CD14-positive monocyte (primary cell): ENCODE measurements at regions not wholly inside any gene's neighbourhood (a gene's known extent, or its start where the extent isn't known, plus 50 kb on each side); places are given as distances from the start of the nearest gene placed in this dataset.

ENCODE experiments used
- DNase-seq, 3 donors: peaks; one replicate each; pipeline ENCODE4 v3.0.0-alpha.2; 2011 to 2022
- H2AFZ ChIP-seq: 2 replicates; pipeline ENCODE4 v1.6.0; 2012; ENCODE audit warnings: mild to moderate bottlenecking, low read depth, low read length, inconsistent platforms; ENCODE audit not compliant: insufficient read depth, poor library complexity, severe bottlenecking
- H3K27ac ChIP-seq, 2 donors: 1 replicate in 1 of 2; 2 replicates in 1 of 2; pipeline ENCODE4 v1.5.1; 2012 to 2013; ENCODE audit warnings: low read length in 2 of 2, control low read depth in 1 of 2, inconsistent platforms in 1 of 2, low read depth in 1 of 2, mild to moderate bottlenecking in 1 of 2
- H3K27me3 ChIP-seq, 2 donors: one replicate each; pipeline versions ENCODE4 v1.6.0 to v1.6.1; 2011 to 2013; ENCODE audit warnings: low read length in 2 of 2; ENCODE audit not compliant: control insufficient read depth in 2 of 2, insufficient read depth in 2 of 2
- H3K36me3 ChIP-seq, 2 donors: replicated peaks in 1 of 2; 1 replicate in 1 of 2; 2 replicates in 1 of 2; pipeline versions ENCODE4 v1.5.1 to v1.6.1; 2012 to 2013; ENCODE audit warnings: low read length in 2 of 2, control low read depth in 1 of 2, inconsistent platforms in 1 of 2, mild to moderate bottlenecking in 1 of 2; ENCODE audit not compliant: insufficient read depth in 2 of 2, control insufficient read depth in 1 of 2
- H3K4me1 ChIP-seq, 2 donors: 1 replicate in 1 of 2; 2 replicates in 1 of 2; pipeline versions ENCODE4 v1.5.1 to v1.6.1; 2012 to 2013; ENCODE audit warnings: low read length in 2 of 2, control low read depth in 1 of 2, inconsistent platforms in 1 of 2, mild to moderate bottlenecking in 1 of 2, moderate library complexity in 1 of 2; ENCODE audit not compliant: insufficient read depth in 2 of 2, control insufficient read depth in 1 of 2
- H3K4me2 ChIP-seq: replicated peaks from 2 replicates; pipeline ENCODE3; 2012; ENCODE audit warnings: low read length, moderate library complexity, mild to moderate bottlenecking; ENCODE audit not compliant: poor library complexity, severe bottlenecking; ENCODE audit errors: extremely low read depth
- H3K4me3 ChIP-seq, 3 experiments: fragments of 200-600 bp in 1 of 3; sonication (generic) in 1 of 3; replicated peaks in 1 of 3; 1 replicate in 2 of 3; 2 replicates in 1 of 3; pipeline ENCODE4 v1.5.1; 2011 to 2013; ENCODE audit warnings: low read length in 3 of 3, mild to moderate bottlenecking in 3 of 3, control low read depth in 2 of 3, low read depth in 2 of 3, inconsistent platforms in 1 of 3, moderate library complexity in 1 of 3
- H3K79me2 ChIP-seq: 2 replicates; pipeline ENCODE4 v1.6.0; 2012; ENCODE audit warnings: mild to moderate bottlenecking, control low read depth, inconsistent platforms, low read length, moderate library complexity; ENCODE audit not compliant: insufficient read depth
- H3K9ac ChIP-seq: 2 replicates; pipeline ENCODE4 v1.6.0; 2017; ENCODE audit warnings: low read length, mild to moderate bottlenecking; ENCODE audit not compliant: insufficient read depth, poor library complexity, severe bottlenecking
- H3K9me3 ChIP-seq, 2 donors: replicated peaks in 1 of 2; 1 replicate in 1 of 2; 2 replicates in 1 of 2; pipeline versions ENCODE4 v1.5.1 to v1.6.1; 2012 to 2013; ENCODE audit warnings: low read length in 2 of 2, control low read depth in 1 of 2; ENCODE audit not compliant: control insufficient read depth in 1 of 2, insufficient read depth in 1 of 2
- H4K20me1 ChIP-seq: 2 replicates; pipeline ENCODE4 v1.6.0; 2012; ENCODE audit warnings: mild to moderate bottlenecking, low read length, control low read depth, moderate library complexity; ENCODE audit not compliant: insufficient read depth
- H3K27ac Mint-ChIP-seq, 7 donors: one replicate each; pipeline ENCODE4 v1.8.0; 2020; ENCODE audit warnings: mild to moderate bottlenecking in 7 of 7, mixed read lengths in 7 of 7, moderate library complexity in 6 of 7, inconsistent platforms in 2 of 7
- H3K27me3 Mint-ChIP-seq, 3 donors: one replicate each; pipeline ENCODE4 v1.8.0; 2021 to 2022; ENCODE audit warnings: low read depth in 3 of 3, mild to moderate bottlenecking in 3 of 3, mixed read lengths in 3 of 3, moderate library complexity in 3 of 3, inconsistent platforms in 1 of 3
- H3K36me3 Mint-ChIP-seq, 2 donors: one replicate each; pipeline ENCODE4 v1.8.0; 2020; ENCODE audit warnings: mixed read lengths in 2 of 2, inconsistent platforms in 1 of 2, mild to moderate bottlenecking in 1 of 2
- H3K4me1 Mint-ChIP-seq: one replicate; pipeline ENCODE4 v1.8.0; 2020; ENCODE audit warnings: mild to moderate bottlenecking, mixed read lengths
- H3K4me3 Mint-ChIP-seq, 2 donors: one replicate each; pipeline ENCODE4 v1.8.0; 2020; ENCODE audit warnings: mild to moderate bottlenecking in 2 of 2, mixed read lengths in 2 of 2, moderate library complexity in 1 of 2
- H3K9me3 Mint-ChIP-seq, 7 donors: one replicate each; pipeline ENCODE4 v1.8.0; 2020 to 2022; ENCODE audit warnings: mixed read lengths in 7 of 7, mild to moderate bottlenecking in 6 of 7, moderate library complexity in 6 of 7, inconsistent platforms in 2 of 7
- CTCF ChIP-seq: fragments of 200-600 bp; IDR thresholded peaks from one replicate; pipeline ENCODE4 v1.8.0; 2022; ENCODE audit warnings: antibody characterized with exemption, mild to moderate bottlenecking
- WGBS: methylation state at CpG from one replicate; pipeline ENCODE4 v1.1.5; 2013; ENCODE audit warnings: missing lambda C conversion rate; ENCODE audit not compliant: insufficient coverage; 5-methylcytosine and 5-hydroxymethylcytosine counted together
- intact Hi-C, 2 donors: fragments of 100-400 bp; cut with micrococcal nuclease; formaldehyde crosslinking; loops; one replicate each; pipeline versions ENCODE4 v1.15.0 to v1.15.1; 2023

DNA sequence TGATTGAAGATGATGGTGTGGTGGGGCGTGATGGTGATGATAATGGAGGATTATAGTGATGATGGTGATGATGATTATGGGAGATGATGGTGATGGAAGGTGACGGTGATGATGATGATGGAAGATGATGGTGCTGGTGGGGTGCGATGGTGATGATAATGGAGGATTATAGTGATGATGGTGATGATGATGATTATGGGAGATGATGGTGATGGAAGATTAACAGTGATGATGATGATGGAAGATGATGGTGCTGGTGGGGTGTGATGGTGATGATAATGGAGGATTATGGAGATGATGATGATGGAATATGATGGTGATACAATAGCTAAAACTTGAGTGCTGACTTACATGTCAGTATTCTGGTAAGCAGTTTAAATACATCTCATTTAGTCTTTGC, 391.0 kb upstream of the EEF2KMT start:
- Mint-ChIP-seq H3K4me3 (no peak overlapping the region), H3K4me1 (no peaks in the 10 kb centered on the region), H3K27me3 (no peaks in the 10 kb centered on the region), H3K9me3 (no peaks in the 10 kb centered on the region), H3K36me3 (no peaks in the 10 kb centered on the region), H3K27ac (no peak overlapping the region)
- intact Hi-C loops = no loop called here
- no peaks in the 10 kb centered on the region for H3K36me3 ChIP-seq
- no peak overlapping the region for H3K4me2 ChIP-seq
- no peaks in the 10 kb centered on the region for H4K20me1 ChIP-seq
- H2AFZ ChIP-seq = no peak overlapping the region
- H3K9ac ChIP-seq = no peak overlapping the region
- no peaks in the 10 kb centered on the region for H3K4me1 ChIP-seq
- H3K4me3 ChIP-seq = no peak overlapping the region
- no peaks in the 10 kb centered on the region for H3K79me2 ChIP-seq
- no peaks in the 10 kb centered on the region for H3K27me3 ChIP-seq
- no peak for TF ChIP-seq CTCF
- WGBS = 27% methylated on average over 3 of the region's 3 CpGs
- DNase-seq = no peak
- no peak overlapping the region for H3K27ac ChIP-seq
- H3K9me3 ChIP-seq = no peaks in the 10 kb centered on the region

- H3K27me3 Mint-ChIP-seq = no peaks in the 10 kb centered on the region
- Histone ChIP-seq H3K4me1 (no peaks in the 10 kb centered on the region), H3K27ac (no peak overlapping the region), H4K20me1 (no peaks in the 10 kb centered on the region), H3K9me3 (no peaks in the 10 kb centered on the region), H2AFZ (no peak overlapping the region), H3K27me3 (no peaks in the 10 kb centered on the region), H3K79me2 (no peaks in the 10 kb centered on the region), H3K9ac (no peak overlapping the region), H3K4me2 (no peak overlapping the region), H3K36me3 (no peaks in the 10 kb centered on the region), H3K4me3 (no peak overlapping the region)
- TF ChIP-seq CTCF = no peak
- no peaks in the 10 kb centered on the region for H3K4me1 Mint-ChIP-seq
- intact Hi-C loops = no loop called here
- H3K9me3 Mint-ChIP-seq = peaks cover 0 to 3% (median 0%) of the 10 kb centered on the region in 7 donors
- no peak overlapping the region for H3K4me3 Mint-ChIP-seq
- no peak overlapping the region for H3K27ac Mint-ChIP-seq
- H3K36me3 Mint-ChIP-seq = no peaks in the 10 kb centered on the region
- no peak for DNase-seq
- WGBS = 87% methylated on average over 2 of the region's 2 CpGs
These were observed 390.1 kb upstream of the EEF2KMT start for GRCh38 chr16:5487728-5488127.
